ENCODE measurements at regions not wholly inside any gene's neighbourhood (a gene's known extent, or its start where the extent isn't known, plus 50 kb on each side); places are given as distances from the start of the nearest gene placed in this dataset.

- TF ChIP-seq ZNF496 (CRISPR knock-in tag; IDR thresholded peaks at IDR 0.05; ENCODE audit: insufficient replicate concordance) (no peak), HHEX (CRISPR knock-in tag; IDR thresholded peaks at IDR 0.05) (no peak), CEBPB (IDR thresholded peaks at IDR 0.05; ENCODE audit: borderline replicate concordance, low read depth, low read length) (peak; percentile 72), MAX (IDR thresholded peaks at IDR 0.05) (no peak), SCMH1 (CRISPR knock-in tag; IDR thresholded peaks at IDR 0.05; ENCODE audit: borderline replicate concordance) (no peak), NFYB (CRISPR knock-in tag; IDR thresholded peaks at IDR 0.05) (no peak), ETS1 (CRISPR knock-in tag; IDR thresholded peaks at IDR 0.05) (no peak), ZKSCAN8 (CRISPR knock-in tag; IDR thresholded peaks at IDR 0.05; ENCODE audit: borderline replicate concordance) (peak; percentile 54; the same call in 1 of the 2 replicates), ZNF782 (CRISPR knock-in tag; IDR thresholded peaks at IDR 0.05; ENCODE audit: borderline replicate concordance) (no peak), ZNF7 (CRISPR knock-in tag; IDR thresholded peaks at IDR 0.05) (no peak), ZNF629 (CRISPR knock-in tag; conservative IDR thresholded peaks at IDR 0.05) (peak; percentile 88), FOXO4 (CRISPR knock-in tag; conservative IDR thresholded peaks at IDR 0.05) (no peak)
Measured at GRCh38 chr5:135271533-135272310, 127.3 kb downstream of the MACROH2A1 start (continued).

Data from HepG2 (cell line).